ENCODE measurements at regions not wholly inside any gene's neighbourhood (a gene's known extent, or its start where the extent isn't known, plus 50 kb on each side); places are given as distances from the start of the nearest gene placed in this dataset.

DNA sequence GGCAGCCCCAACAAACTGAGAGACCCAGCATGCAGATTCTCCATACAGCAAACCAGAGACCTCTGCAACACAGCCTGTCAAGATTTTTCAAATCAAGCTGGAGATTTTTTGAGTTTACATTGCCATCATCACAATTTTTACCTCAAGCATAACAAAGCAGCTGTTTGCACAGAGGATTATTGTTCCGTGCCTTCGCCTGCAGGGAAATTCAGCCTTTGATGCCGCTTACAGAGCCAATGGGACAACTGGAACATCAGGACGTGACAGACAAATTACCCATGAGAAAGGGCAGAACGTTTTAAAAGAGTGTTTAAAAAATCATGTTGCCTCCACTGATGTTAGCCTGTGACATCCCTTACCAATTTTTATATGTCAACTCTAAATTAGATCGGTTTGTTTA is 363.7 kb downstream of the FBXW7 start:
- no peak overlapping the region for H3K4me3 ChIP-seq
- TF ChIP-seq, protein P1, sequence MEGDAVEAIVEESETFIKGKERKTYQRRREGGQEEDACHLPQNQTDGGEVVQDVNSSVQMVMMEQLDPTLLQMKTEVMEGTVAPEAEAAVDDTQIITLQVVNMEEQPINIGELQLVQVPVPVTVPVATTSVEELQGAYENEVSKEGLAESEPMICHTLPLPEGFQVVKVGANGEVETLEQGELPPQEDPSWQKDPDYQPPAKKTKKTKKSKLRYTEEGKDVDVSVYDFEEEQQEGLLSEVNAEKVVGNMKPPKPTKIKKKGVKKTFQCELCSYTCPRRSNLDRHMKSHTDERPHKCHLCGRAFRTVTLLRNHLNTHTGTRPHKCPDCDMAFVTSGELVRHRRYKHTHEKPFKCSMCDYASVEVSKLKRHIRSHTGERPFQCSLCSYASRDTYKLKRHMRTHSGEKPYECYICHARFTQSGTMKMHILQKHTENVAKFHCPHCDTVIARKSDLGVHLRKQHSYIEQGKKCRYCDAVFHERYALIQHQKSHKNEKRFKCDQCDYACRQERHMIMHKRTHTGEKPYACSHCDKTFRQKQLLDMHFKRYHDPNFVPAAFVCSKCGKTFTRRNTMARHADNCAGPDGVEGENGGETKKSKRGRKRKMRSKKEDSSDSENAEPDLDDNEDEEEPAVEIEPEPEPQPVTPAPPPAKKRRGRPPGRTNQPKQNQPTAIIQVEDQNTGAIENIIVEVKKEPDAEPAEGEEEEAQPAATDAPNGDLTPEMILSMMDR (IDR thresholded peaks at IDR 0.05), result no peak
- no peak for ATAC-seq
- no peak for DNase-seq
- intact Hi-C loops (cut with DNase I, micrococcal nuclease), result no loop called here
- no peaks in the 10 kb centered on the region for H3K36me3 ChIP-seq (ENCODE audit: low read depth)
- no peaks in the 10 kb centered on the region for H3K4me1 ChIP-seq (ENCODE audit: low read depth)
- no peaks in the 10 kb centered on the region for H3K9me3 ChIP-seq

DNA sequence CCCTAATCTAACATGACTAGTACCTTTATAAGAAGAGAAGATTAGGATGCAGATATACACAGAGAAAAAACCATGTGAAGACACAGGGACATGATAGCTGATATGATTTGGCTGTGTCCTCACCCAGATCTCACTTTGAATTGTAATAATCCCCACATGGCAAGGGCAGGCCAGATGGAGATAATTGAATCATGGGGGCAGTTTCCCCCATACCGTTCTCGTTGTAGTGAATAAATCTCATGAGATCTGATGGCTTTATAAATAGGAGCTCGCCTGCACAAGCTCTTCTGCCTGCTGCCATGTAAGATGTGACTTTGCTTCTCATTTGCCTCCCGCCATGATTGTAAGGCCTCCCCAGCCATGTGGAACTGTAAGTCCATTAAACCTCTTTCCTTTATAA is 364.3 kb downstream of the FBXW7 start:
- TF ChIP-seq, protein P1 (IDR thresholded peaks at IDR 0.05), result no peak
- no peak for ATAC-seq

DNA sequence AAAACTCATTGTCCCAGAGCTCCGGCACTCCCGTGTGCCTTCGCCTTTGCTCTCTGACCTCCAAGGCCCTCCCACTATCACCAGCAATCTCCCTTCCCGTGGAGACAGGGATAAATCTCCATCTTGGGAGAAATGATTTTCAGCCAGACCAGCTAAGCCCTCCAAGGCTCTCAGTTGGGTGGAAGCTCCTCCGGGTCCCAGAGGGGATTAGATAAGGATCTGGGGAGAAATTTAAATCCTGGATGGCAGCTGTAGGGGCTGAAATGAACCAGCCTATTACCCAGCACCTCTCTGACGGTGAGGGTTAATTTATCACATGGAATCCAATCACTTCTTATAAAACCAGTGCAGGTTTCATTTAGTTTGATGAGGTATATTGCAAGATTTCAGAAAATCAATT is 366.2 kb downstream of the FBXW7 start:
- H3K4me3 ChIP-seq, result no peak overlapping the region
- no peaks in the 10 kb centered on the region for H3K36me3 ChIP-seq (ENCODE audit: low read depth)
- H3K9me3 ChIP-seq, result no peaks in the 10 kb centered on the region
- H3K4me1 ChIP-seq (ENCODE audit: low read depth), result no peaks in the 10 kb centered on the region
- ATAC-seq, result no peak
- TF ChIP-seq, protein P1 (IDR thresholded peaks at IDR 0.05), result no peak
- no peak for DNase-seq
- intact Hi-C loops (cut with DNase I, micrococcal nuclease), result no loop called here

More for the DNA sequence above, 364.3 kb downstream of the FBXW7 start:
- intact Hi-C loops (cut with DNase I, micrococcal nuclease), result no loop called here
- no peaks in the 10 kb centered on the region for H3K9me3 ChIP-seq
- no peak overlapping the region for H3K4me3 ChIP-seq
- no peak for DNase-seq
- H3K36me3 ChIP-seq (ENCODE audit: low read depth), result no peaks in the 10 kb centered on the region
- no peaks in the 10 kb centered on the region for H3K4me1 ChIP-seq (ENCODE audit: low read depth)

DNA sequence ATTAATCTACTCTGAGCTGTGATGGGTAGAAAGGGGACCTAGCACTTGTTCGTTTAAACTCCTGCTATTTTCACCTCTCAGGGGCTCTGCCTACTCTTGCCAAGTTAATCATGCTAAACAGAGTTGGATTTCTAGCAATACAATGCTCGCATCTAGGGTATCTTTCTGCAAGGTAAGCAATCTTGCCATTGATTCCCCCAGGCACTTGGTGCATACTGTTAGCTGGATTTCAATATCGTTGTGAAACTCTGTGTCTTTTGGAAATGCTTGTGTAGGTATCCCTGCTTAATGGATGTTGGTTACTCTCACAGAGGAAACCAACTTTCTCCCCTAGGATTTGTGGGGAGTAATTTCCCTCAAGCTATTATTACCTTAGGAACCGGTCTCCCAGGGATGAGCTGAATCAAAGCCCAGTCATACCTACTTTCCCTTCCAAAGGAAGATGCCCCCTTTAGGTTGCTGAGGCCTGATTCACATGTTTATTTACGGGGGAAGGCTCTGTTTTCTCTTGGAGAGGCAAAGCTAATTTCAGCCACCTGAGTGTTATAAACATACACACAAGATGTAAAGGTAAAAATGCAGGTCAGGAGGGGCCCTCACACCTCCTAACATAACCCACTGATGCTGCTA is 366.8 kb downstream of the FBXW7 start:
- Histone ChIP-seq H3K4me3 (no peak overlapping the region), H3K9me3 (no peaks in the 10 kb centered on the region), H3K4me1 (ENCODE audit: low read depth) (no peaks in the 10 kb centered on the region), H3K36me3 (ENCODE audit: low read depth) (no peaks in the 10 kb centered on the region)
- ATAC-seq (no peak), DNase-seq (no peak)
- TF ChIP-seq, protein P1 (IDR thresholded peaks at IDR 0.05), result no peak
- intact Hi-C loops (cut with DNase I, micrococcal nuclease), result no loop called here

DNA sequence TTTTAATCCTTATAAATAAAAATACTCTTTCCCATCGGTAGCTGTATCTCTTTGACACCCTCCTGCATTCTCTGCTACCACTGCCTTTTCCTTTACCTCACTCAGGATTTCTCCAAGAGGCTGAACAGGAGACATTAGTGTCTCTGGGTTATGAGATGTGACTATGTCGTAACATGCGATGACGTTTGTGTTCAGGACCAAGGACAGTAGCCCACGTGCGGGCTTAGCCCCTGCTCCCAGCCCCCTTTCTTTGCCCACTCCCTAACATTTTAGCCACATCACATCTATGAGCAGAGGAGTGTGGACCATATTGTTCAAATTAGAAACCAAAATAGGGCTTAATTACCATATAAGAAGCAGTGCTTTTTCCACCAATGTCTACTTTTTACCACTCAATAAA is 369.3 kb downstream of the FBXW7 start:
- TF ChIP-seq, protein P1 (IDR thresholded peaks at IDR 0.05), result no peak
- Histone ChIP-seq H3K36me3 (ENCODE audit: low read depth) (no peaks in the 10 kb centered on the region), H3K4me1 (ENCODE audit: low read depth) (no peaks in the 10 kb centered on the region), H3K9me3 (no peaks in the 10 kb centered on the region), H3K4me3 (no peak overlapping the region)
- intact Hi-C loops (cut with DNase I, micrococcal nuclease), result no loop called here
- no peak for ATAC-seq
- DNase-seq, result no peak

DNA sequence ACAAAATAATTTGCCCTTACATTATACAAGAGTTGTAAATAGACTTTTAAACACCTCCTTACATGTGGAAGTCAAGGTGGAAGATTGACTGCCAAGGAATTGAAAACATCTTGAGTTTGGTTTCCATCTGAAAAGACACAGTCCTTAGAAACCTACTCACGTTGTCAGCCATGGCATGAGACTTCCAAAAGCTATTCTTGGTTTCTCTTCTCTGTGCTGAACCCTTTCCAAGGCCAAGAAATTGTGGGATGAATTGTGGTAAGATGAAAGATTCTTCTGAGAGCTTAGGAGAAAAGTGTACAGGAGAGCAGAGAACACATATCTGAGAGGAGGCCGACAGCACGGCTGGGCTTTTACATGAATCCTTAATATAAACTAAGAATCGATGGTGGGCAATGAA is 370.0 kb downstream of the FBXW7 start:
- ATAC-seq (no peak), DNase-seq (no peak)
- Histone ChIP-seq H3K9me3 (no peaks in the 10 kb centered on the region), H3K36me3 (ENCODE audit: low read depth) (no peaks in the 10 kb centered on the region), H3K4me3 (no peak overlapping the region), H3K4me1 (ENCODE audit: low read depth) (no peaks in the 10 kb centered on the region)
- intact Hi-C loops (cut with DNase I, micrococcal nuclease), result no loop called here
- TF ChIP-seq, protein P1 (IDR thresholded peaks at IDR 0.05), result no peak
